Sigmoid colon (tissue), 6 donors: ENCODE measurements at regions not wholly inside any gene's neighbourhood (a gene's known extent, or its start where the extent isn't known, plus 50 kb on each side); places are given as distances from the start of the nearest gene placed in this dataset.

Experiments used
- DNase-seq: peaks from one replicate; pipeline ENCODE4 v3.0.0-alpha.2; 2019
- H3K27ac ChIP-seq, 4 donors: fragments of 200-600 bp; sonication (generic); one replicate each; pipeline ENCODE4 v1.5.1; 2016 to 2019; ENCODE audit warnings: mild to moderate bottlenecking in 1 of 4
- H3K27me3 ChIP-seq, 3 donors: fragments of 200-600 bp; sonication (generic); one replicate each; pipeline ENCODE4 v1.5.1; 2019; ENCODE audit warnings: mild to moderate bottlenecking in 1 of 3
- H3K36me3 ChIP-seq, 4 donors: fragments of 200-600 bp; sonication (generic); one replicate each; pipeline ENCODE4 v1.5.1; 2016 to 2019
- H3K4me1 ChIP-seq, 4 donors: fragments of 200-600 bp; sonication (generic); one replicate each; pipeline ENCODE4 v1.5.1; 2017 to 2019
- H3K4me3 ChIP-seq, 4 donors: fragments of 200-600 bp; sonication (generic); one replicate each; pipeline ENCODE4 v1.5.1; 2017 to 2019; ENCODE audit warnings: mild to moderate bottlenecking in 2 of 4, moderate library complexity in 1 of 4
- H3K9me3 ChIP-seq, 4 donors: fragments of 200-600 bp in 3 of 4; sonication (generic) in 3 of 4; one replicate each; pipeline versions ENCODE4 v1.5.1 to v1.6.1; 2013 to 2019
- EP300 ChIP-seq, 4 donors: sonication (generic); formaldehyde crosslinking; IDR thresholded peaks; one replicate each; pipeline ENCODE4 v1.6.1; 2017; ENCODE audit warnings: antibody characterized with exemption in 4 of 4
- POLR2A ChIP-seq, 2 donors: fragments of 450-650 bp; IDR thresholded peaks; one replicate each; pipeline ENCODE4 v1.6.1; 2016; ENCODE audit warnings: antibody characterized with exemption in 2 of 2, mild to moderate bottlenecking in 2 of 2, moderate library complexity in 2 of 2
- POLR2AphosphoS5 ChIP-seq, 4 donors: sonication (generic); formaldehyde crosslinking; IDR thresholded peaks; one replicate each; pipeline ENCODE4 v1.6.1; 2017; ENCODE audit warnings: antibody characterized with exemption in 4 of 4
- WGBS, 2 donors: extraction: QIAGEN DNeasy Blood & Tissue Kit; methylation state at CpG; one replicate each; pipeline ENCODE4 v1.1.7; 2013; 5-methylcytosine and 5-hydroxymethylcytosine counted together
- intact Hi-C: fragments of 100-400 bp; cut with DNase I; formaldehyde crosslinking; loops from one replicate; pipeline ENCODE4 v1.15.1; 2023
- TF ChIP-seq, protein P1 (sequence below), 4 experiments: fragments of 450-650 bp in 3 of 4; fragments of 200-600 bp in 1 of 4; IDR thresholded peaks; one replicate each; pipeline ENCODE4 v1.5.1; 2016 to 2019; ENCODE audit warnings: antibody characterized with exemption in 4 of 4, mild to moderate bottlenecking in 3 of 4, moderate library complexity in 2 of 4
- donor health status: healthy with polysubstance abuse.
- donor health status: healthy.

- Histone ChIP-seq H3K4me3 (no peak overlapping the region), H3K27me3 (no peaks in the 10 kb centered on the region), H3K9me3 (no peaks in the 10 kb centered on the region), H3K27ac (no peak overlapping the region), H3K4me1 (peaks cover 0 to 21% (median 17%) of the 10 kb centered on the region in 4 donors), H3K36me3 (no peaks in the 10 kb centered on the region)
- intact Hi-C loops: no loop called here
- no peak for DNase-seq
- TF ChIP-seq, protein P1, sequence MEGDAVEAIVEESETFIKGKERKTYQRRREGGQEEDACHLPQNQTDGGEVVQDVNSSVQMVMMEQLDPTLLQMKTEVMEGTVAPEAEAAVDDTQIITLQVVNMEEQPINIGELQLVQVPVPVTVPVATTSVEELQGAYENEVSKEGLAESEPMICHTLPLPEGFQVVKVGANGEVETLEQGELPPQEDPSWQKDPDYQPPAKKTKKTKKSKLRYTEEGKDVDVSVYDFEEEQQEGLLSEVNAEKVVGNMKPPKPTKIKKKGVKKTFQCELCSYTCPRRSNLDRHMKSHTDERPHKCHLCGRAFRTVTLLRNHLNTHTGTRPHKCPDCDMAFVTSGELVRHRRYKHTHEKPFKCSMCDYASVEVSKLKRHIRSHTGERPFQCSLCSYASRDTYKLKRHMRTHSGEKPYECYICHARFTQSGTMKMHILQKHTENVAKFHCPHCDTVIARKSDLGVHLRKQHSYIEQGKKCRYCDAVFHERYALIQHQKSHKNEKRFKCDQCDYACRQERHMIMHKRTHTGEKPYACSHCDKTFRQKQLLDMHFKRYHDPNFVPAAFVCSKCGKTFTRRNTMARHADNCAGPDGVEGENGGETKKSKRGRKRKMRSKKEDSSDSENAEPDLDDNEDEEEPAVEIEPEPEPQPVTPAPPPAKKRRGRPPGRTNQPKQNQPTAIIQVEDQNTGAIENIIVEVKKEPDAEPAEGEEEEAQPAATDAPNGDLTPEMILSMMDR (IDR thresholded peaks at IDR 0.05): no peak
- TF ChIP-seq EP300 (IDR thresholded peaks at IDR 0.05): no peak
- no peak for TF ChIP-seq POLR2AphosphoS5 (IDR thresholded peaks at IDR 0.05)
- no peak for TF ChIP-seq POLR2A (IDR thresholded peaks at IDR 0.05)
- 69 to 71% methylated on average over 3 of the region's 3 CpGs for WGBS, 2 donors
Observed at GRCh38 chr3:146899171-146899570, 294.0 kb upstream of the PLSCR5 start.

GRCh38 chr3:146896711-146897110, 291.6 kb upstream of the PLSCR5 start:
- H3K4me3 ChIP-seq: no peak overlapping the region
- no peak overlapping the region for H3K27ac ChIP-seq
- no peaks in the 10 kb centered on the region for H3K36me3 ChIP-seq
- H3K27me3 ChIP-seq: no peaks in the 10 kb centered on the region
- intact Hi-C loops: no loop called here
- 78 to 87% methylated on average over 4 of the region's 4 CpGs for WGBS, 2 donors
- DNase-seq: no peak
- H3K4me1 ChIP-seq: no peaks in the 10 kb centered on the region
- H3K9me3 ChIP-seq: no peaks in the 10 kb centered on the region
- TF ChIP-seq, protein P1 (IDR thresholded peaks at IDR 0.05): no peak
- TF ChIP-seq POLR2A (IDR thresholded peaks at IDR 0.05) (no peak), POLR2AphosphoS5 (IDR thresholded peaks at IDR 0.05) (no peak), EP300 (IDR thresholded peaks at IDR 0.05) (no peak)

DNA sequence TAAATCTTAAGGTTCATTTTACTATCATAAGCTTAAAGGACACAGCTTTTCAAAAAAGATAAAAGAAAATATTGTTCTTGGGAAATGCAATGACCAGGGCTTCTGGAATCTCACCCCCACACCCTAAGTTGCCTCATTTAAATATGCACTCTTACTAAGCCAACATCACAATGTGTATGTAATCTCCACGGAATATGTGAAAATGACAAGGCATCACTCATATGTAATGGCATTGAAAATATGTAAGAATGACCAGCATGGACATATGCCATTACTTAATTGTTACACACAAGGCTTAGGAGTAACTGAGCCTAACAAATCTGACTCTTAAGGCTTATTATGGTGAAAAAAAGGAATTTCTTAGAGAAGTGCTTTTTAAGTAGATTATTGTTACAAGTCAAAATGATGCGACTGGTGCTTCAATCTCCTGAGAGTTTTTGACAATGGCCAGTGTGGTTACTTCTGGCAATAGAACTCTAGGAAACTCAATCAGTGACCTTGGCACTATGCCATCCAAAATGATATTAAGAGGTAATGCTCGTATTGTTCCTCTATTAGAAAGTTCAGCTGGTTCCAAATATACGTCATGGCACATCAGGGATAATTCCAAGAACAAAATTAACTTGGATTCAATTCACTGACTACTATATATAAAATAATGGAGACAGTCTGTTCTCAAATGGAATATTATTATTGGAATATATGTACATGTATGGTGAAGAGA, 290.0 kb upstream of the PLSCR5 start:
- H3K4me3 ChIP-seq: no peak overlapping the region
- TF ChIP-seq, protein P1 (IDR thresholded peaks at IDR 0.05): no peak
- TF ChIP-seq EP300 (IDR thresholded peaks at IDR 0.05) (no peak), POLR2A (IDR thresholded peaks at IDR 0.05) (no peak)
- no peaks in the 10 kb centered on the region for H3K9me3 ChIP-seq
- intact Hi-C loops: no loop called here
- DNase-seq: no peak
- 73 to 78% methylated on average over 4 of the region's 4 CpGs for WGBS, 2 donors
- H3K27ac ChIP-seq: no peak overlapping the region
- H3K36me3 ChIP-seq: no peaks in the 10 kb centered on the region
- no peaks in the 10 kb centered on the region for H3K4me1 ChIP-seq
- H3K27me3 ChIP-seq: no peaks in the 10 kb centered on the region

DNA sequence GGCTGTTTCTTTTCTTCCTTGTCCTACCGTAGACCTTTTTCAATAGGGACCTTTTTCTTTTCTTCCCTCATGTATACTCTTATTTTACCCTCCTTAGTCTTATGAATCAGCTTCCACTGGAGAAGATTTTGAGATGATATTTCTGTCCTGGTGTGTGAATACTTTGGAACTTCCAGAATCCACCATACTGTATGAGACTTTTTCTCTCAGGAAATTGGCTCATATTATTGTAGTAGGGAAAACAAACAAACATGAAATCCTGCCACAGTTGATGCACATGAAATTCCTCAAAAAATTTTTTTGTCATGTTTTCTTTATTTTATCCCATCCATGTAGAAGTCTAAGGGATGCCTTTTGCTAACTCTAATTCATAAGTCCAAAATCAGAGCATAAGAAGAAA, 289.3 kb upstream of the PLSCR5 start:
- no peaks in the 10 kb centered on the region for H3K36me3 ChIP-seq
- H3K9me3 ChIP-seq: no peaks in the 10 kb centered on the region
- no peak overlapping the region for H3K27ac ChIP-seq
- 80 to 86% methylated on average over 1 of the region's 1 CpG for WGBS, 2 donors
- TF ChIP-seq POLR2A (IDR thresholded peaks at IDR 0.05): no peak
- TF ChIP-seq, protein P1 (IDR thresholded peaks at IDR 0.05): no peak
- TF ChIP-seq EP300 (IDR thresholded peaks at IDR 0.05): no peak
- TF ChIP-seq POLR2AphosphoS5 (IDR thresholded peaks at IDR 0.05): no peak
- no peak for DNase-seq
- H3K4me1 ChIP-seq: no peaks in the 10 kb centered on the region
- intact Hi-C loops: no loop called here
- H3K27me3 ChIP-seq: no peaks in the 10 kb centered on the region
- no peak overlapping the region for H3K4me3 ChIP-seq

DNA sequence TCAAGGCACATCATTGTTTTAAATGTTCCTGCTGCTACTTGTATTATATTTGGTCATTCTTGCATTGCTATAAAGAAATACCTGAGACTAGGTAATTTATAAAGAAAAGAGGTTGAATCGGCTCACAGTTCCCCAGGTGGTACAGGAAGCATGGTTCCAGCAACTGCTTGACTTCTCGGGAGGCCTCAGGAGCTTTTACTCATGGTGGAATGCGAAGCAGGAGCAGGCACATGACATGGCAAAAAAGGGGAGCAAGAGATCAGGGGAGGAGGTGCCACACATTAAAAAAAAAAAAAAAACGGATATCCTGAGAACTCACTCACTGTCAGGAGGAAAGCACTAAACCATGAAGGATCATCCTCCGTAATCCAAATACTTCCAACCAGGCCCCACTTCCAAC, 286.9 kb upstream of the PLSCR5 start:
- H3K36me3 ChIP-seq: no peaks in the 10 kb centered on the region
- no peaks in the 10 kb centered on the region for H3K4me1 ChIP-seq
- no peak overlapping the region for H3K4me3 ChIP-seq
- no peaks in the 10 kb centered on the region for H3K27me3 ChIP-seq
- intact Hi-C loops: no loop called here
- H3K9me3 ChIP-seq: no peaks in the 10 kb centered on the region
- DNase-seq: no peak
- no peak overlapping the region for H3K27ac ChIP-seq
- WGBS, 2 donors: 75 to 86% methylated on average over 5 of the region's 5 CpGs
- TF ChIP-seq POLR2AphosphoS5 (IDR thresholded peaks at IDR 0.05): no peak
- TF ChIP-seq EP300 (IDR thresholded peaks at IDR 0.05): no peak
- TF ChIP-seq POLR2A (IDR thresholded peaks at IDR 0.05): no peak
- TF ChIP-seq, protein P1 (IDR thresholded peaks at IDR 0.05): no peak
